DND-41 (cell line): ENCODE measurements at regions not wholly inside any gene's neighbourhood (a gene's known extent, or its start where the extent isn't known, plus 50 kb on each side); places are given as distances from the start of the nearest gene placed in this dataset.

Experiments
- ATAC-seq: fragments of 200-7000 bp; cut with Tn5 transposase; 3 replicates; pipeline ENCODE4 v1.9.1; 2021; ENCODE audit warnings: low read depth; ENCODE audit not compliant: insufficient read depth
- DNase-seq: peaks from one replicate; pipeline ENCODE4 v3.0.0-alpha.2; 2020
- H2AFZ ChIP-seq: 2 replicates; pipeline ENCODE4 v1.6.0; 2012; ENCODE audit warnings: low read depth, low read length
- H3K27ac ChIP-seq: 2 replicates; pipeline ENCODE4 v1.5.1; 2012; ENCODE audit warnings: low read length, inconsistent platforms
- H3K27me3 ChIP-seq: fragments of 200-600 bp; sonication (generic); 2 replicates; pipeline ENCODE4 v1.6.0; 2012; ENCODE audit warnings: low read length, mild to moderate bottlenecking, inconsistent platforms; ENCODE audit not compliant: insufficient read depth, poor library complexity
- H3K36me3 ChIP-seq: 2 replicates; pipeline ENCODE4 v1.5.1; 2012; ENCODE audit warnings: low read length, inconsistent platforms; ENCODE audit not compliant: insufficient read depth
- H3K4me1 ChIP-seq: 2 replicates; pipeline ENCODE4 v1.5.1; 2012; ENCODE audit warnings: mild to moderate bottlenecking, low read length; ENCODE audit not compliant: insufficient read depth
- H3K4me2 ChIP-seq: 2 replicates; pipeline ENCODE4 v1.6.0; 2012; ENCODE audit warnings: mild to moderate bottlenecking, moderate library complexity, low read length, inconsistent platforms; ENCODE audit not compliant: insufficient read depth
- H3K4me3 ChIP-seq, 2 experiments: fragments of 200-600 bp in 1 of 2; shearing (Covaris generic) in 1 of 2; 2 replicates each; pipeline ENCODE4 v1.5.1; 2012 to 2016; ENCODE audit warnings: inconsistent platforms in 2 of 2, low read length in 2 of 2, mild to moderate bottlenecking in 2 of 2, low read depth in 1 of 2, moderate library complexity in 1 of 2
- H3K79me2 ChIP-seq: 2 replicates; pipeline ENCODE4 v1.6.0; 2012; ENCODE audit warnings: low read length, inconsistent platforms; ENCODE audit not compliant: insufficient read depth
- H3K9ac ChIP-seq: 2 replicates; pipeline ENCODE4 v1.6.0; 2012; ENCODE audit warnings: low read depth, mild to moderate bottlenecking, inconsistent platforms, low read length, moderate library complexity
- H3K9me3 ChIP-seq: 2 replicates; pipeline ENCODE4 v1.5.1; 2012; ENCODE audit warnings: low read length, moderate library complexity, mild to moderate bottlenecking, inconsistent platforms; ENCODE audit not compliant: insufficient read depth, severe bottlenecking
- H4K20me1 ChIP-seq: 2 replicates; pipeline ENCODE4 v1.6.0; 2012; ENCODE audit warnings: low read length; ENCODE audit not compliant: insufficient read depth
- CTCF ChIP-seq: IDR thresholded peaks from 2 replicates; pipeline ENCODE4 v1.5.1; 2012; ENCODE audit warnings: borderline replicate concordance, low read length, moderate library complexity, mild to moderate bottlenecking; ENCODE audit not compliant: poor library complexity, severe bottlenecking; ENCODE audit errors: extremely low read depth
- EZH2 ChIP-seq: IDR thresholded peaks from 3 replicates; pipeline ENCODE4 v1.6.1; 2012; ENCODE audit warnings: borderline replicate concordance, low read depth, mild to moderate bottlenecking, moderate library complexity, low read length, inconsistent platforms; ENCODE audit not compliant: severe bottlenecking

GRCh38 chr4:33512397-33512796, 2731.9 kb downstream of the ARAP2 start:
- Histone ChIP-seq H4K20me1 (no peaks in the 10 kb centered on the region), H3K9ac (no peak overlapping the region), H3K4me3 (no peak overlapping the region), H3K27ac (no peak overlapping the region), H2AFZ (no peak overlapping the region), H3K27me3 (no peaks in the 10 kb centered on the region), H3K36me3 (no peaks in the 10 kb centered on the region), H3K4me1 (no peaks in the 10 kb centered on the region), H3K79me2 (no peaks in the 10 kb centered on the region), H3K9me3 (peaks cover 2% of the 10 kb centered on the region), H3K4me2 (no peak overlapping the region)
- DNase-seq: no peak
- ATAC-seq: no peak
- TF ChIP-seq EZH2 (no peak), CTCF (no peak)

- no peak overlapping the region for H3K27ac ChIP-seq
- DNase-seq (no peak), ATAC-seq (no peak)
- no peaks in the 10 kb centered on the region for H3K4me1 ChIP-seq
- no peak overlapping the region for H3K4me3 ChIP-seq
- no peaks in the 10 kb centered on the region for H3K79me2 ChIP-seq
- H3K27me3 ChIP-seq: no peaks in the 10 kb centered on the region
- H3K9ac ChIP-seq: no peak overlapping the region
- H3K36me3 ChIP-seq: no peaks in the 10 kb centered on the region
- no peaks in the 10 kb centered on the region for H4K20me1 ChIP-seq
- H2AFZ ChIP-seq: no peak overlapping the region; the same call in 1 of the 2 replicates
- TF ChIP-seq CTCF (no peak), EZH2 (no peak)
- H3K9me3 ChIP-seq: peaks cover 2% of the 10 kb centered on the region
- H3K4me2 ChIP-seq: no peak overlapping the region
Measured at GRCh38 chr4:33518856-33519255, 2725.5 kb downstream of the ARAP2 start.

- TF ChIP-seq CTCF: no peak
- no peak for TF ChIP-seq EZH2
- Histone ChIP-seq H3K4me3 (no peak overlapping the region), H3K27ac (no peak overlapping the region), H4K20me1 (no peaks in the 10 kb centered on the region), H2AFZ (no peak overlapping the region), H3K36me3 (no peaks in the 10 kb centered on the region), H3K27me3 (no peaks in the 10 kb centered on the region), H3K79me2 (no peaks in the 10 kb centered on the region), H3K4me2 (no peak overlapping the region), H3K4me1 (no peaks in the 10 kb centered on the region), H3K9ac (no peak overlapping the region), H3K9me3 (no peaks in the 10 kb centered on the region)
- DNase-seq: no peak
- ATAC-seq: no peak
Measured at GRCh38 chr4:33532821-33533220, 2711.5 kb downstream of the ARAP2 start.

GRCh38 chr4:33536898-33537297, 2707.4 kb downstream of the ARAP2 start:
- Histone ChIP-seq H3K9ac (no peak overlapping the region), H3K4me2 (no peak overlapping the region), H3K79me2 (no peaks in the 10 kb centered on the region), H3K36me3 (no peaks in the 10 kb centered on the region), H4K20me1 (no peaks in the 10 kb centered on the region), H3K27me3 (no peaks in the 10 kb centered on the region), H3K4me1 (no peaks in the 10 kb centered on the region), H2AFZ (no peak overlapping the region), H3K4me3 (no peak overlapping the region), H3K9me3 (no peaks in the 10 kb centered on the region), H3K27ac (no peak overlapping the region)
- no peak for TF ChIP-seq EZH2
- TF ChIP-seq CTCF: no peak
- no peak for ATAC-seq
- no peak for DNase-seq
